Uterus (tissue), 2 donors: ENCODE measurements at regions not wholly inside any gene's neighbourhood (a gene's known extent, or its start where the extent isn't known, plus 50 kb on each side); places are given as distances from the start of the nearest gene placed in this dataset.

Experiments
- POLR2A ChIP-seq, 2 donors: fragments of 450-650 bp; IDR thresholded peaks; one replicate each; pipeline ENCODE4 v1.6.1; 2016; ENCODE audit warnings: antibody characterized with exemption in 2 of 2, mild to moderate bottlenecking in 1 of 2, moderate library complexity in 1 of 2
- TF ChIP-seq, protein P1 (sequence below), 4 experiments: fragments of 200-600 bp in 2 of 4; fragments of 450-650 bp in 2 of 4; sonication (generic) in 2 of 4; IDR thresholded peaks; one replicate each; pipeline ENCODE4 v1.5.1; 2016 to 2019; ENCODE audit warnings: antibody characterized with exemption in 4 of 4, mild to moderate bottlenecking in 2 of 4, moderate library complexity in 1 of 4

DNA sequence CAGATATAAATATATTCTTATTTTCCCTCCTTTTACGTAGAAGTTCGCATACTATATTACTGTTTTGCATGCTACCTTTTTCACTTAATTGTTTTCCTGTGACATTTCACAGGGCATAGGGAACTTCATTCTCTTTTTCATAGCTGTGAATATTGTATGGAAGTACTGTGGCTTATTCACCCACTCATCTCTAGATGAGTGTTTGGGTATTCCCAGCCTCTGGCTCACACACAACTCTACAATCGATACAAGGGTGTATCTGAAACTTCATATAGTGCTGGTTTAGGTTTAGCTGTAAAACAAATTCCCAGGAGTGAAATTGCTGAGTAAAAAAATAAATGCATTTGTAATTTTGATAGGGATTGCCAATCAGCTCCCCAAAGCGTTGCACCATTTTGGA, 55.3 kb upstream of the MAGI1 start:
- no peak for TF ChIP-seq POLR2A (IDR thresholded peaks at IDR 0.05)
- TF ChIP-seq, protein P1, sequence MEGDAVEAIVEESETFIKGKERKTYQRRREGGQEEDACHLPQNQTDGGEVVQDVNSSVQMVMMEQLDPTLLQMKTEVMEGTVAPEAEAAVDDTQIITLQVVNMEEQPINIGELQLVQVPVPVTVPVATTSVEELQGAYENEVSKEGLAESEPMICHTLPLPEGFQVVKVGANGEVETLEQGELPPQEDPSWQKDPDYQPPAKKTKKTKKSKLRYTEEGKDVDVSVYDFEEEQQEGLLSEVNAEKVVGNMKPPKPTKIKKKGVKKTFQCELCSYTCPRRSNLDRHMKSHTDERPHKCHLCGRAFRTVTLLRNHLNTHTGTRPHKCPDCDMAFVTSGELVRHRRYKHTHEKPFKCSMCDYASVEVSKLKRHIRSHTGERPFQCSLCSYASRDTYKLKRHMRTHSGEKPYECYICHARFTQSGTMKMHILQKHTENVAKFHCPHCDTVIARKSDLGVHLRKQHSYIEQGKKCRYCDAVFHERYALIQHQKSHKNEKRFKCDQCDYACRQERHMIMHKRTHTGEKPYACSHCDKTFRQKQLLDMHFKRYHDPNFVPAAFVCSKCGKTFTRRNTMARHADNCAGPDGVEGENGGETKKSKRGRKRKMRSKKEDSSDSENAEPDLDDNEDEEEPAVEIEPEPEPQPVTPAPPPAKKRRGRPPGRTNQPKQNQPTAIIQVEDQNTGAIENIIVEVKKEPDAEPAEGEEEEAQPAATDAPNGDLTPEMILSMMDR (IDR thresholded peaks at IDR 0.05) = no peak
